Testis (tissue), 2 donors: ENCODE measurements at regions not wholly inside any gene's neighbourhood (a gene's known extent, or its start where the extent isn't known, plus 50 kb on each side); places are given as distances from the start of the nearest gene placed in this dataset.
"Not testable (repeated sequence)": the region's sequence is repeated elsewhere in the genome, so short reads cannot be mapped to it uniquely, and the experiment has no call there.

Source experiments
- DNase-seq: peaks from one replicate; pipeline ENCODE4 v3.0.0-alpha.2; 2019
- H3K27ac ChIP-seq, 2 donors: fragments of 200-600 bp; sonication (generic); one replicate each; pipeline ENCODE4 v1.5.1; 2019
- H3K27me3 ChIP-seq: fragments of 200-600 bp; sonication (generic); one replicate; pipeline ENCODE4 v1.5.1; 2019
- H3K36me3 ChIP-seq: fragments of 200-600 bp; sonication (generic); one replicate; pipeline ENCODE4 v1.5.1; 2017; ENCODE audit warnings: low read depth; ENCODE audit errors: missing control alignments
- H3K4me1 ChIP-seq: fragments of 200-600 bp; sonication (generic); one replicate; pipeline ENCODE4 v1.5.1; 2019
- H3K4me3 ChIP-seq, 2 donors: fragments of 200-600 bp; sonication (generic); one replicate each; pipeline ENCODE4 v1.5.1; 2017 to 2019
- H3K9me3 ChIP-seq: fragments of 200-600 bp; sonication (generic); one replicate; pipeline ENCODE4 v1.5.1; 2017
- POLR2A ChIP-seq: fragments of 450-650 bp; IDR thresholded peaks from one replicate; pipeline ENCODE4 v1.6.1; 2017; ENCODE audit warnings: antibody characterized with exemption, mild to moderate bottlenecking, moderate library complexity
- WGBS, 2 donors: methylation state at CpG; one replicate each; pipeline ENCODE4 v1.1.5; 2018; 5-methylcytosine and 5-hydroxymethylcytosine counted together
- intact Hi-C: fragments of 100-400 bp; cut with DNase I; formaldehyde crosslinking; loops from one replicate; pipeline ENCODE4 v1.15.1; 2023; ENCODE audit warnings: low total_unique reads
- TF ChIP-seq, protein P1 (sequence below), 3 experiments: fragments of 450-650 bp in 2 of 3; fragments of 200-600 bp in 1 of 3; sonication (generic) in 1 of 3; IDR thresholded peaks; one replicate each; pipeline ENCODE4 v1.5.1; 2016 to 2019; ENCODE audit warnings: antibody characterized with exemption in 3 of 3, mild to moderate bottlenecking in 2 of 3, moderate library complexity in 1 of 3

DNA sequence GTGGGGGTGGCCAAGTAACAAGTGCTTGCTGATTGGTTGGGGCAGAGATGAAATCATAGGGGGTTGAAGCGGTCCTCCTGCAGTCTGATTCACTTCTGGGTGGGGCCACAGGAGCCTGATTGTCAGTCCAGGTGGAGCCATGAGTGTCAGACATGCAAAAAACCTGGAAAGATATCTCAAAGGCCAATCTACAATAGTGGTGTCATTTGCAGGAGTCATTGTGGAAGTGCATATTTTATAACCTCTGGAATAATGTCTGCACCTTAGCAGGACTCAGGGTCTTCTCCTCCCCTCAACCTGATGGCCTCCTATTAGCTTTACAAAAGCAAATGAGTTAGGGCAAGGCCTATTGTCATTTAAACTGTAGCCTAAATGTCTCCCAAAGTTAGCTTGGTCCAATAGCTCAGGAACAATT lies 241.4 kb downstream of the NUAK1 start:
- intact Hi-C loops: no loop called here
- 67% methylated on average over 1 of the region's 1 CpG for WGBS, 2 donors
- no peak overlapping the region for H3K4me3 ChIP-seq

DNA sequence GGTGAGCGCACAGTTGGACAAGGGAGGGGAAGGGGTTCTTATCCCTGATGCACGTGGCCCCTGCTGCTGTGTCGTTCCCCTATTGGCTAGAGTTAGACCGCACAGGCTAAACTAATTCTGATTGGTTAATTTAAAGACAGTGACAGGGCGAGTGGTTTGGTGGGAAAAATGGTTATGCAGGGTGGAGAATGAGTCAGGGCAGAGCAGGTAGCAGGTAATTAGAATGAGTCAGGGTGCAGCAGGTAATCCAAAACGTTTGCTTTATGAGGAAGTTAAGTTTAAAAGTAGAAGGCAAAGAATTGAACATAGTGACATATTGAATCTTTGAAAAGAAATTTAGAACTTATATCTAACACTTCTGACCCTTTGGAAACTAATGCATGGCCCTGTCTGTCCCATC lies 240.5 kb downstream of the NUAK1 start:
- H3K4me1 ChIP-seq, H3K27ac ChIP-seq, H3K9me3 ChIP-seq, H3K4me3 ChIP-seq, intact Hi-C loops, DNase-seq, H3K27me3 ChIP-seq, H3K36me3 ChIP-seq: not testable (repeated sequence)
- WGBS, 2 donors: 77 to 89% methylated on average over 6 of the region's 6 CpGs

More for the DNA sequence above, 241.4 kb downstream of the NUAK1 start:
- TF ChIP-seq, protein P1, sequence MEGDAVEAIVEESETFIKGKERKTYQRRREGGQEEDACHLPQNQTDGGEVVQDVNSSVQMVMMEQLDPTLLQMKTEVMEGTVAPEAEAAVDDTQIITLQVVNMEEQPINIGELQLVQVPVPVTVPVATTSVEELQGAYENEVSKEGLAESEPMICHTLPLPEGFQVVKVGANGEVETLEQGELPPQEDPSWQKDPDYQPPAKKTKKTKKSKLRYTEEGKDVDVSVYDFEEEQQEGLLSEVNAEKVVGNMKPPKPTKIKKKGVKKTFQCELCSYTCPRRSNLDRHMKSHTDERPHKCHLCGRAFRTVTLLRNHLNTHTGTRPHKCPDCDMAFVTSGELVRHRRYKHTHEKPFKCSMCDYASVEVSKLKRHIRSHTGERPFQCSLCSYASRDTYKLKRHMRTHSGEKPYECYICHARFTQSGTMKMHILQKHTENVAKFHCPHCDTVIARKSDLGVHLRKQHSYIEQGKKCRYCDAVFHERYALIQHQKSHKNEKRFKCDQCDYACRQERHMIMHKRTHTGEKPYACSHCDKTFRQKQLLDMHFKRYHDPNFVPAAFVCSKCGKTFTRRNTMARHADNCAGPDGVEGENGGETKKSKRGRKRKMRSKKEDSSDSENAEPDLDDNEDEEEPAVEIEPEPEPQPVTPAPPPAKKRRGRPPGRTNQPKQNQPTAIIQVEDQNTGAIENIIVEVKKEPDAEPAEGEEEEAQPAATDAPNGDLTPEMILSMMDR (IDR thresholded peaks at IDR 0.05): no peak
- Histone ChIP-seq H3K9me3 (no peaks in the 10 kb centered on the region), H3K36me3 (no peaks in the 10 kb centered on the region), H3K27ac (no peak overlapping the region), H3K27me3 (no peaks in the 10 kb centered on the region), H3K4me1 (no peaks in the 10 kb centered on the region)
- no peak for DNase-seq

DNA sequence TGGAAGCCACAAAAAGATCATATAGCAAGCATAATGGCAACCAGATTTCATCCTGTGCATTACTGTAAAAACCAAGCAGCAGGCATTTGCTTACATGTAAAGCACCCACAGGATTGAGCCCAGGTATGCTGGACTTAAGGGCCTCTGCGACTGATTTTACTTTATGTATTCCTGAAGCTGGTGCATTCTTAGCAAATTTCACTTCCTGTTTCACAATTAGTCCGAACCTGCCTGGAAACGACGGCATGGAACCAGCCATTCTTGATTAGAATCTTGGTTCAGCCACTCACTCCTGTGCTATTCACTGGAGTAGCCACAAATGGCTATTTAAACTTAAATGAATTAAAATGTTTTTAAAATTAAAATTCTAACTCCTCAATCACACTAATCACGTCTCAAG lies 239.2 kb downstream of the NUAK1 start:
- no peaks in the 10 kb centered on the region for H3K36me3 ChIP-seq
- H3K27ac ChIP-seq: no peak overlapping the region
- no peak overlapping the region for H3K4me3 ChIP-seq
- DNase-seq: no peak
- no peaks in the 10 kb centered on the region for H3K4me1 ChIP-seq
- 87 to 89% methylated on average over 5 of the region's 5 CpGs for WGBS, 2 donors
- no peaks in the 10 kb centered on the region for H3K9me3 ChIP-seq
- intact Hi-C loops: no loop called here
- TF ChIP-seq, protein P1 (IDR thresholded peaks at IDR 0.05): no peak
- no peak for TF ChIP-seq POLR2A
- no peaks in the 10 kb centered on the region for H3K27me3 ChIP-seq

DNA sequence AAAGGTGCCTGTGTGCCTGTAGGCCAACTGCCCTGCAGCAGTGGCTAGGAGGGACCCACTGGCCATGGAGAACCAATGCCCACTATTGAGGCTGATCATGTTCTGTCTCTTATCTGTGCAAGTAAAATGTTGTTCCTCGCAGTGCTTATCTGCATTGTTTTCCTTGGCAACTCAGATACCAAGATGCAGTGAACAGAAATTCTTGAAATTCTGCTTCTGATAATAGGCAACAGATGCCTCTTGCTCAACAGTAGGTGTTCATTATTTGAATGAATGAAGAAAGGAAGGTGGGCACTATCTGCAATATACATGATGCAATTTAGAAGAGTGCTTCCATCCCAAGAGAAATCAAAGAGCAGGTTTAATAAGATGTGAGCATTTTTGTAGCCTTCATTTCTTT lies 232.2 kb downstream of the NUAK1 start:
- Histone ChIP-seq H3K4me1 (peaks cover 10% of the 10 kb centered on the region), H3K4me3 (no peak overlapping the region), H3K36me3 (no peaks in the 10 kb centered on the region), H3K27ac (no peak overlapping the region), H3K9me3 (no peaks in the 10 kb centered on the region), H3K27me3 (no peaks in the 10 kb centered on the region)
- WGBS, 2 donors: 42 to 59% methylated on average over 1 of the region's 1 CpG
- intact Hi-C loops: no loop called here
- TF ChIP-seq, protein P1 (IDR thresholded peaks at IDR 0.05): no peak
- no peak for TF ChIP-seq POLR2A
- DNase-seq: no peak

DNA sequence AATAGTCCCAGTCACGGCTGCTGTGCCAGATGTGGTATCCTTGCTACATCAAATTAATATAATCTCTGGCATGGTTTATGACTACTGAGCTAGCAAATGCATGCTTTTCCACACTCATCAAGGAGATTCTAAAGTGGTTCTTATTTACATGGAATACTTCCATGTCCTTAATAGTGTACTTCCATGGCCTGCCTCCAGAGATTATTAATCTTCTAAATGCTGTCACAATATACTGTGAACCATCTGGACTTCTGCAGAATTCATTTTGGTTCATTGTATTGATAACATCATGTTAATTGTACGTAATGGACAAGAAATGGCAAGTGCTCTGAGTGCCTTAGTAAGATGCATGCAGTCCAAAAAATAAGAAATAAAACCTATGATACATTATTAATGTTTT lies 230.8 kb downstream of the NUAK1 start:
- no peaks in the 10 kb centered on the region for H3K27me3 ChIP-seq
- no peak overlapping the region for H3K27ac ChIP-seq
- DNase-seq: no peak
- intact Hi-C loops: no loop called here
- H3K9me3 ChIP-seq: no peaks in the 10 kb centered on the region
- no peak for TF ChIP-seq POLR2A
- TF ChIP-seq, protein P1 (IDR thresholded peaks at IDR 0.05): no peak
- H3K4me3 ChIP-seq: no peak overlapping the region
- H3K36me3 ChIP-seq: no peaks in the 10 kb centered on the region
- H3K4me1 ChIP-seq: peaks cover 10% of the 10 kb centered on the region
- 87 to 93% methylated on average over 2 of the region's 2 CpGs for WGBS, 2 donors
